ENCODE measurements at regions not wholly inside any gene's neighbourhood (a gene's known extent, or its start where the extent isn't known, plus 50 kb on each side); places are given as distances from the start of the nearest gene placed in this dataset.
"Not testable (repeated sequence)": the region's sequence is repeated elsewhere in the genome, so short reads cannot be mapped to it uniquely, and the experiment has no call there.

GRCh38 chr17:45622295-45622694 is 131.8 kb upstream of the PLEKHM1 start:
- H3K27ac ChIP-seq; intact Hi-C loops (cut with DNase I; ENCODE audit: low total_unique reads); H3K4me3 ChIP-seq; H3K27me3 ChIP-seq; H3K9me3 ChIP-seq; H3K4me1 ChIP-seq; in situ Hi-C loops (cut with MboI; ENCODE audit: low pct_ligation_motif_present in 1 of 4, low pct_unique_long_range_greater_than_20kb in 1 of 4, low sequenced_read_pairs in 3 of 4); DNase-seq; H3K36me3 ChIP-seq: not testable (repeated sequence)
- 20% methylated on average over 1 of the region's 3 CpGs; no CpG with 5 or more reads in 1 of the 2 donors for WGBS, 2 donors (ENCODE audit: low coverage in 1 of 2)

- peaks cover 0 to 19% (median 0%) of the 10 kb centered on the region in 4 donors for H3K36me3 ChIP-seq
- no peaks in the 10 kb centered on the region for H3K4me1 ChIP-seq
- H3K27me3 ChIP-seq = no peaks in the 10 kb centered on the region
- no peak overlapping the region for H3K27ac ChIP-seq
- TF ChIP-seq EP300 (IDR thresholded peaks at IDR 0.05; ENCODE audit: low read depth) (no peak), CTCF (IDR thresholded peaks at IDR 0.05) (no peak), POLR2A (IDR thresholded peaks at IDR 0.05) (no peak), POLR2AphosphoS5 (IDR thresholded peaks at IDR 0.05) (no peak)
- intact Hi-C loops (cut with DNase I; ENCODE audit: low total_unique reads) = no loop called here
- in situ Hi-C loops (cut with MboI; ENCODE audit: low pct_ligation_motif_present in 1 of 4, low pct_unique_long_range_greater_than_20kb in 1 of 4, low sequenced_read_pairs in 3 of 4) = no loop called here
- no peak overlapping the region for H3K4me3 ChIP-seq
- WGBS, 2 donors (ENCODE audit: low coverage in 1 of 2) = 82% methylated on average over 5 of the region's 5 CpGs; no CpG with 5 or more reads in 1 of the 2 donors
- DNase-seq = no peak
- H3K9me3 ChIP-seq = no peaks in the 10 kb centered on the region
Observed at GRCh38 chr17:45628019-45628418, 137.5 kb upstream of the PLEKHM1 start.

DNA sequence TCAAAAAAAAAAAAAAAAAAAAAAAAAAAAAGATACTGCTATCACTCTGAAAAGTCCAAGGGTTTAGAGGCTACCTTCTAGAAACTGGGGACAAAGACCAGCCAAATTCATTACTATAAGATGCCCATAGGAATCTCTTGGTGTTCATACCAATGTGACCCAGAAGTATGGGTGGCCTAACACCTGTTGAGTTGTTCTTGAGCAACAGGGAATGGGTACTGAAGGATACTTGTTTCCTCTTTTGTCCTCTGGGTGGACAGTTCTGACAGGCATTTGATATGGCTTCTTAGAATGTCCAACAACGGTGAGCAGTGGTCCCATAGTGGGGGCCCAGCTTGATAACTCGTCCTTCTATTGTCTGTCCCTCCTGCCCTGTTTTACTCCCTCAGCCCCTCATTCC is 141.4 kb upstream of the PLEKHM1 start:
- in situ Hi-C loops (cut with MboI; ENCODE audit: low pct_ligation_motif_present in 1 of 4, low pct_unique_long_range_greater_than_20kb in 1 of 4, low sequenced_read_pairs in 3 of 4) = loop anchor here in 1 of 4 donors (10.0 kb wide), 1 partner anchor 193 kb away; no protein-coding TSS in a partner anchor
- no peaks in the 10 kb centered on the region for H3K9me3 ChIP-seq
- H3K27me3 ChIP-seq = no peaks in the 10 kb centered on the region
- no peak overlapping the region for H3K27ac ChIP-seq
- H3K4me3 ChIP-seq = no peak overlapping the region
- TF ChIP-seq EP300 (IDR thresholded peaks at IDR 0.05; ENCODE audit: low read depth) = no peak
- TF ChIP-seq POLR2A (IDR thresholded peaks at IDR 0.05) = no peak
- TF ChIP-seq POLR2AphosphoS5 (IDR thresholded peaks at IDR 0.05) = no peak
- TF ChIP-seq CTCF (IDR thresholded peaks at IDR 0.05) = no peak
- H3K36me3 ChIP-seq = peaks cover 0 to 19% (median 0%) of the 10 kb centered on the region in 4 donors
- intact Hi-C loops (cut with DNase I; ENCODE audit: low total_unique reads) = loop anchor here (5.0 kb wide), 1 partner anchor 215 kb away; no protein-coding TSS in a partner anchor
- DNase-seq = no peak
- 88 to 100% methylated on average over 2 of the region's 2 CpGs for whole genome bisulfite sequencing, 2 donors (ENCODE audit: low coverage in 1 of 2)
- no peaks in the 10 kb centered on the region for H3K4me1 ChIP-seq

DNA sequence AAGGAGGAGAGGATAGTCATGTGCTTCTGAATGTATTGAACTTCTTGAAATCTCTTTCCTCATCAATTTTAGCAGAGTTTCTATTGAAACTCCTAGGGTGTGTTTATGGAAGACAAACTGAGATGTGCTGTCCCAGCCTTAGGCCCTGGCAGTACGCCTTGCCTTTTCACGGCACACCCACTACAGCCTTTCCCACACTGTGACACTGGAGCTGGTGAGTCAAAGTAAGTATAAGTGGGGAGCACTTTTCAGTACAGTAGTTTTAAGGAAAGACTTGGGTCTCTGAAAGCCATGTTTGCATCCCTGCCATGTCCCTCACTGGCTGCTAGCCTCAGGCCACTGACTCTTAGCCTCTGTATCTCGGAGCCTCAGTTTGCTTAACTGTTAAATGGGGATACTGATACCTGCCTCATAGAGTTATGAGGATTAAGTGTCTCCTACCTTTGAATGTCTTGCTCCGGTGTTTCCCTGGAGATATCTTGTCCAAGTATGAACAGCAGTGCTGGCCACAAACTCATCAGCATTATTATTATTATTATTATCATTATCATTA is 144.7 kb upstream of the CRHR1 start:
- H3K4me1 ChIP-seq = no peaks in the 10 kb centered on the region
- intact Hi-C loops (cut with DNase I; ENCODE audit: low total_unique reads) (no loop called here), in situ Hi-C loops (cut with MboI; ENCODE audit: low pct_ligation_motif_present in 1 of 4, low pct_unique_long_range_greater_than_20kb in 1 of 4, low sequenced_read_pairs in 3 of 4) (loop anchor here in 1 of 4 donors (10.0 kb wide), 1 partner anchor 185 kb away; no protein-coding TSS in a partner anchor)
- H3K27ac ChIP-seq = no peak overlapping the region
- WGBS, 2 donors (ENCODE audit: low coverage in 1 of 2) = 90 to 100% methylated on average over 1 to 4 of the region's 4 CpGs
- no peaks in the 10 kb centered on the region for H3K36me3 ChIP-seq
- TF ChIP-seq POLR2AphosphoS5 (IDR thresholded peaks at IDR 0.05) (no peak), CTCF (IDR thresholded peaks at IDR 0.05) (no peak), EP300 (IDR thresholded peaks at IDR 0.05; ENCODE audit: low read depth) (no peak), POLR2A (IDR thresholded peaks at IDR 0.05) (no peak)
- no peak for DNase-seq
- no peaks in the 10 kb centered on the region for H3K9me3 ChIP-seq
- peaks cover 2% of the 10 kb centered on the region for H3K27me3 ChIP-seq
- H3K4me3 ChIP-seq = no peak overlapping the region

All from transverse colon (tissue), 4 donors.